GM21515 (cell line): ENCODE measurements at regions not wholly inside any gene's neighbourhood (a gene's known extent, or its start where the extent isn't known, plus 50 kb on each side); places are given as distances from the start of the nearest gene placed in this dataset.
A peak's percentile ranks its signal among the peaks of the same experiment; 100 is the strongest.

Experiments used
- ATAC-seq: cut with Tn5 transposase; IDR thresholded peaks from one replicate; pipeline ENCODE4 v1.9.1; 2021; ENCODE audit not compliant: unreplicated experiment

DNA sequence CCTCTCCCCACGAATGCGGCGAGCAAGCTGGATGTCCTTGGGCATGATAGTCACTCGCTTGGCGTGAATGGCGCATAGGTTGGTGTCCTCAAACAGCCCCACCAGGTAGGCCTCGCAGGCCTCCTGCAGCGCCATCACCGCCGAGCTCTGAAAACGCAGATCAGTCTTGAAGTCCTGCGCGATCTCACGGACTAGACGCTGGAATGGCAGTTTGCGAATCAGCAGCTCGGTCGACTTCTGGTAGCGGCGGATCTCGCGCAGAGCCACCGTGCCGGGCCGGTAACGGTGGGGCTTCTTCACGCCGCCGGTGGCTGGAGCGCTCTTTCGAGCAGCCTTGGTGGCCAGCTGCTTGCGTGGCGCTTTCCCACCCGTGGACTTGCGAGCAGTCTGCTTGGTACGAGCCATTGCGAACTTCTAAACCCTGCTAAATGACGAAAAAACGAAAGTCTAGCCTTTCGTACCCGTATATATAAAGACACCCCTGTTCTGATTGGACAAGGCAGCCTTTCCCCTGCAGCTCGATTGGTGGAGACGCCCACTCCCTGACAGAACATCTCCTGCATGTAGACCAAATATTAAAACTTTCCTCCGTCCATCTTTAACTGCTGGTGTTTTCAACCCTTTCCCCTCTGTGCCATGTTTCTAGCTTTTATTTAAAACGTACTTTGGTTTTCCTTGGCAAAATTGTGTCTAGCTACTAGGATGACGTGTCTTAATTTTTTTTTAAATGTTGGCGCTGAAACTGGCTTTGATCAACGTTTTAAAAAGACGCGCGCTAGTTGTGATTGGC lies 109.8 kb downstream of the HFE start:
- ATAC-seq = peak; percentile 33

DNA sequence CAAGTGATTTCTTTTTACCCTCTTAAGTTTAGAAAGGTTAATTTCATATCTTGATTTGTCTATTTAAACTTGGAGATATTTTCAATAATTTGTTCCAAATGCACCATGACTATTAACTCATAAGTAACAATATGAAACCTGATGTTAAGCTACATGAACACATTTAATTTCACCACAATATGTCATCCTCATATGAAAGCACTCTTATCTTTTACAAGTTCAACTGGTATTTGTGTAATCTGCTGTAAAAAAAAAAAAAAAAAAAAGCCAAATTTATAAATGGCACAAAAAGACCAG lies 110.4 kb downstream of the HFE start:
- no peak for ATAC-seq

DNA sequence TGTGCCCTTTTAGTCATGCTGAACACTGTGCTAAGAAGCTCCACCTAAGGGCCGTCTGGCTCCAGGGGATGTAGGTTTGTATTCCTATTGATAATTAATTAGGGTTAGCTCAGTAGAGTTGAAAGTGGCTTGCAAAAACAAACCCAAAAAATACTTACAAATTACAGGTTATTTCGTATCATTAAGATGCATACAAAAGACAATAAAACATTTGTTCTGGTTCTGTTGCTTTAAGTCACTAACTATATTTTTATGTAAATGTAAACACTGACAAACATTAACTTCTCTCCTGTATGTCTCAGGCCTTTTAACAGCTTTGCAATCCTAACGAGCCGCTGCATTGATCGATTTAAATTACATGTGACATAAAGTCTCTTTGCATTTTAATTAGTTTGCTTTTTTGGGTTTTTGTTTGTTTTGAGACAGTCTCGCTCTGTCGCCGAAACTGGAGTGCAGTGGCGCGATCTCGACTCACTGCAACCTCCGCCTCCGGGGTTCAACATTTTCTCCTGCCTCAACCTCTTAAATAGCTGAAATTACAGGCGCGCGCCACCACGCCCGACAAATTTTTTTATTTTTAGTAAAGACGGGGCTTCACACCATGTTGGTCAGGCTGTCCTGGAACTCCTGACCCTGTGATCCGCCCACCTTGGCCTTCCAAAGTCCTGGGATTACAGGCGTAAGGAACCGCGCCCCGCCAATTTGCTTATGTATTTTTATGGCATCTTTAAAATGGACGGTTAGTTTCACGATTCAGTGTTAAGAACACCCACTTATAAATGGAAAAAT lies 110.9 kb downstream of the HFE start:
- ATAC-seq = no peak

DNA sequence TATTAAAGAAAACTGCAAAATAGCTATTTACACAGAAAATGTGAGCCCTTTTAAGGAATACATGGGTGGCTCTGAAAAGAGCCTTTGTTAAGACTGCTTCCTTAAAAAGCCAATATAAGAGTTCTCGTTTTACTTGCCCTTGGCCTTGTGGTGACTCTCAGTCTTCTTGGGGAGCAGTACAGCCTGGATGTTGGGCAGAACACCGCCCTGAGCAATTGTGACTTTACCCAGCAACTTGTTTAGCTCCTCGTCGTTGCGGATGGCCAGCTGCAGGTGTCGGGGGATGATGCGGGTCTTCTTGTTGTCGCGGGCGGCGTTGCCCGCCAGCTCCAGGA lies 111.5 kb downstream of the HFE start:
- ATAC-seq = peak; percentile 3

DNA sequence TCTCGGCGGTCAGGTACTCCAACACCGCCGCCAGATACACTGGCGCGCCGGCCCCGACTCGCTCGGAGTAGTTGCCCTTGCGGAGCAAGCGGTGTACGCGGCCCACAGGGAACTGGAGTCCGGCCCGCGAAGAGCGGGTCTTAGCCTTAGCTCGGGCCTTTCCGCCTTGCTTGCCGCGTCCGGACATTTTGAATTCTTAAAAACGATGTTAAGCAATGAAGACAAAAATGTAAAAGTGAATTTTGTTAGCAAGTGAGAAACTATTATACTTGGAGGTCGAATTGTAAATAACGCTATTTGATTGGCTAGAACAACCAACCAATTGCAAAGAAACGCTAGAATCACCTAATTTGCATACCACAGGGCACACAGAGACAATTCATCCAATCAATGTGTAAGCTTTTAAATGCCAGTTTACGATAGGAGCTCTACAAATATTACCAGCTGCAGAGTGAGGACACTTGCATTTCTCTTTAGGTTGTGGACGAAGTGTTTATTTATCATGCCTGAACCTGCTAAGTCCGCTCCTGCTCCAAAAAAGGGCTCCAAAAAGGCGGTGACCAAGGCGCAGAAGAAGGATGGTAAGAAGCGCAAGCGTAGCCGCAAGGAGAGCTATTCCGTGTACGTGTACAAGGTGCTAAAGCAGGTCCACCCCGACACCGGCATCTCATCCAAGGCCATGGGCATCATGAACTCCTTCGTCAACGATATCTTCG lies 112.0 kb downstream of the HFE start:
- peak; percentile 53 for ATAC-seq

DNA sequence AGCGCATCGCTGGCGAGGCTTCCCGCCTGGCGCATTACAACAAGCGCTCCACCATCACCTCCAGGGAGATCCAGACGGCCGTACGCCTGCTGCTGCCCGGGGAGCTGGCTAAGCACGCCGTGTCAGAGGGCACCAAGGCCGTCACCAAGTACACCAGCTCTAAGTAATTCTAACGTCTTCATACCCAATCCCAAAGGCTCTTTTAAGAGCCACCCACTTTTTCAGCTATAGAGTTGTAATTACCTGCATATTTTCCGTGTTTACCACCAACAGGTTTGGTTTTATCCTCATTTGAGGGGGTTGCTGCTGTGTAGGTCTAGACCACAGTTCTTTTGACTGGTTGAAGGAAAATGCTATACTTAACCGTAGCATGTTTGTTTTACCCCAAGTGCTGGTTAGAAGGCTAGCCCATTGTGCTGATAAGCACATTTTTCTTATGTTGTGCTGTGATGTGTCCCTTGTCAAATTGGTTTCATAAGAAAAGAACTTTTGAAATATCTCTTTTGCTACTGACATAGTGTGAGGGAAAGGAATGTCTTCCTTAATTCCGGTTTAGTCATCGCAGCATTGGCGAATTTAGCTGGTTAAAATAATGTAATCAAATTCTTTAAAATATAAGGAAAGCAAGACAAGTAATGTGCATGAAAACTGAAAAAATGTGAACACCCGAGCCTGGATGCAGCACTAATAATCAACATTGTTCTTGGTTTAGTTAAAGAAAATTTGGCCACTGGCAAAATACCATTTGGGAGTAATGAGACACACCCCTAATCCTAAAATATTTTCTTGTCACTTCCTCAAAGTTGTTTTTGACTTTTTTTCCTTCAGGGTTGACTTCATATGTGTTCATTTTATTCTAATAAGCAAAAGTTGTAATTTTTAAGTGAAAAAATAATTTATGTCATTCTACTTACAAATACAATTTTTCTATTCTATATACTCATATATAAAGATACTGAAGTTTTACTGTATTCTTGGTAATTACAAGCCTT lies 112.8 kb downstream of the HFE start:
- ATAC-seq = no peak

DNA sequence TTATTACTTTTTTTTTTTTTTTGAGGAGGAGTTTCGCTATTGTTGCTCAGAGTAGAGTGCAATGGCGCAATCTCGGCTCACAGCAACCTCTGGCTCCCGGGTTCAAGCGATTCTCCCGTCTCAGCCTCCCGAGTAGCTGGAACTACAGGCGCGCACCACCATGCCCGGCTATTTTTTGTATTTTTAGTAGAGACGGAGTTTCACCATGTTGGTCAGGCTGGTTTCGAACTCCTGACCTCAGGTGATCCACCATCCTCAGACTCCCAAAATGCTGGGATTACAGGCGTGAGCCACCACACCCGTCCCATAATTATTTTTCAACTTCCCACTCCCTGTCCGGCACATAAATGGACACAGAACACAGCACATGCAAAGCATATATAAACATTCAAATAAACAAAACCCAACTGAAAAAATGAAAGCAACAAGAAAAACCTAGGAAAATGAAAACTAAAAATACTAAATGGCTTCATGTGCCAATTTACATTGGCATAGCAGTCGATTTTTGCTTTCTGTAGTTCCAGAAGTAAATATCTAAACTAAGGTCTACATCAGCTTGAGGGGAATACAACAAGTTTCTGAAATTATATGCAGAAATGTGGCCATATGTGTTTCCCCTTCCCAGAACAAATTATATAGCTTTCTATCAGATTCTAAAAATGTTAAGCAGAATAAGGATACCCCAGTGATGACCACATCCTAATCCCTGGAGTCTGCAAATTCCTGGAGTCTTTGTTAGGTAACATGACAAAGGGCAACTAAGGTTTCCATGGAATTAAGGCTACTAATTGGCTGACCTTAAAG lies 113.9 kb downstream of the HFE start:
- no peak for ATAC-seq

DNA sequence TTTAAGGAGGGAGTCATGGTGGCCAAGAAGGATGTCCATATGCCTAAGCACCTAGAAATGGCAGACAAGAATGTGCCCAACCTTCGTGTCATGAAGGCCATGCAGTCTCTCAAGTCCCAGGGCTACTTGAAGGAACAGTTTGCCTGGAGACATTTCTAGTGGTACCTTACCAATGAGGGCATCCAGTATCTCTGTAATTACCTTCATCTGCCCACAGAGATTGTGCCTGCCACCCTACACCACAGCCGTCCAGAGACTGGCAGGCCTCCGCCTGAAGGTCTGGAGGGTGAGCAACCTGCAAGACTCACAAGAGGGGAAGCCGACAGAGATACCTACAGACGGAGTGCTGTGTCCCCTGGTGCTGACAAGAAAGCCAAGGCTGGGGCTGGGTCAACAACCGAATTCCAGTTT lies 115.0 kb downstream of the HFE start:
- no peak for ATAC-seq

DNA sequence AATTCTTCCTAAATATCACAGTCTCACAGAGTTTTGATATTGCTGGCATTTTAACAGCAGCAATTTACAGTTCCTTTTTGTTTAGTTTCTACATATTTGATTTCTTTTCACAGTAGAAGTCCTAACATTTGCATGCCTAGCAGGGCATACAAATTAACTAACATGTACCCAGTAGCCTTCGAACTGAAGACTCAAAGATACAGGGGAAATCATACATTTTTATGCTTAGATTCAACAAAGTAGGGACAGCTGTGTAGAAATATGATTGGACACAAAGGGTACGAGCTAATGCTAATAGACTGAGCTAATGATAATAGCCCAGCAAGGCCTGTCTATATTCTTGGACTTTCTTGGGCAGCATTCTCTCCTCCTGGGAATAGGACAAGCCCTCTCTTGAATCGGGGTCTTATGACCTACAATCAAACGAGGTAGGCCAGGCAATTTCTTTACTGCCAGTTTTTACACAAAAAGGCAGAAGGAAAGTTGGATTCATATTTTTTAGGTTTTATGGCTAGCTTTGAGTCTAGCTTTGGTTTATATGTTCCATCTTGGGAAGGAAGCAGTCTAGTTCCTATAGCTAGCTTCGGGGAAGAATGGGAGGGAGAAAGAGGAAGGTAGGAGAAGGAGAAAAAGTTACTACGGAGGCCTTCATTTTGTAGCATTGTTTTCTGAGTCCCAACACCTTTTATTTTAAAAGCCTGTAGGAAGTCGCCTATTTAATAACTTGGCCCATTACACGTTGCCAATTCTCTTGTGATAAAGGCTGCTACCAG lies 115.8 kb downstream of the HFE start:
- no peak for ATAC-seq

DNA sequence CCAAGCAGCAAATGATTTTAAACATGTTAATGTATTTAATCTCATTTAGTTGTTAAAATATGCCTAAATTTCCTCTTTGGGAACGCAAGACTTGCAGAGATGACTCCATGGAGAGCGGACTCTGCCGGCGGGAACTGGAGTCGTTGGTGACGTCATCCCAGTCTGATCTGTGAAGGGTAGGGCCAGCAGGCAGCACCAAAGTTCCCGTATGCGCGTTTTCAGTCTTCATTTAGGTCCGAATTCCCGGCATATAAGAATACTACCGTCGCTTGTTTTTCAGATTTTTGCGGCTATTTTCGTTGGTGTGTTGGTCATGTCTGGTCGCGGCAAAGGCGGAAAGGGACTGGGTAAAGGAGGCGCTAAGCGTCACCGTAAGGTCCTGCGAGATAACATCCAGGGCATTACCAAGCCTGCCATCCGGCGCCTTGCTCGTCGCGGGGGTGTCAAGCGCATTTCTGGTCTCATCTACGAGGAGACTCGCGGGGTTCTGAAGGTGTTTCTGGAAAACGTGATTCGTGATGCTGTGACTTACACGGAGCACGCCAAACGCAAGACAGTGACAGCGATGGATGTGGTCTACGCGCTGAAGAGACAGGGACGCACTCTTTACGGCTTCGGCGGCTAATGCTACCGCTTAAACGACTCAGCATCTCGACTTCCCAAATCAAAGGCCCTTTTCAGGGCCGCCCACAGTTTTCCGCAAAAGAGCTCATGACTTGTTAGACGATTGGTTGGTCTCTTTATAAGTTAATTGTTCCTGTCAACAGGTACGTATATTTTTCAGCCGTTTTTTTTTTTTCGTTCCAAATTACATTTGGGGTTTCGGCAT lies 117.3 kb downstream of the HFE start:
- peak; percentile 47 for ATAC-seq

DNA sequence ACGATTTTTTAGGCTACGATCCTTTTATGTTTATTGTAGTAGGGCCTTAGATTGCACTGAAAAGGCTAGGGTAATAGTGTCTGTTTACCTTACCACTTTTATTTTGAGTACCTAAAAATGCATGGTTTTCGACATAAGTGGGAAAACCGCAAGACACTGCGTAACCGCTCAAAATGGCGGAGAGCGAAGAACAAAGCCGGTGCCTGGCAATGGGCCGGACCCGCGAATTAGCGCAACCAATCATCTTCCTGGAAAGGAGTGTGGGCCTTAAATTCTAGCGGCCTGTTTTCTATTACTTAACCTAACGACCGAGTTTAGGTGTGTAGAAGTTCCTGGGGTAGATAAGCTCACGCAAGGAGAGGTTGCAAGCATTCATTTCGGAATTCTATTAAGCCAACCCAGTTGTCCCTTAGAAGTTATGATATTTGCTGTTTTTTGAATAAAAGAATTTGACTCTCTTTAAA lies 118.0 kb downstream of the HFE start:
- ATAC-seq = peak; percentile 33

DNA sequence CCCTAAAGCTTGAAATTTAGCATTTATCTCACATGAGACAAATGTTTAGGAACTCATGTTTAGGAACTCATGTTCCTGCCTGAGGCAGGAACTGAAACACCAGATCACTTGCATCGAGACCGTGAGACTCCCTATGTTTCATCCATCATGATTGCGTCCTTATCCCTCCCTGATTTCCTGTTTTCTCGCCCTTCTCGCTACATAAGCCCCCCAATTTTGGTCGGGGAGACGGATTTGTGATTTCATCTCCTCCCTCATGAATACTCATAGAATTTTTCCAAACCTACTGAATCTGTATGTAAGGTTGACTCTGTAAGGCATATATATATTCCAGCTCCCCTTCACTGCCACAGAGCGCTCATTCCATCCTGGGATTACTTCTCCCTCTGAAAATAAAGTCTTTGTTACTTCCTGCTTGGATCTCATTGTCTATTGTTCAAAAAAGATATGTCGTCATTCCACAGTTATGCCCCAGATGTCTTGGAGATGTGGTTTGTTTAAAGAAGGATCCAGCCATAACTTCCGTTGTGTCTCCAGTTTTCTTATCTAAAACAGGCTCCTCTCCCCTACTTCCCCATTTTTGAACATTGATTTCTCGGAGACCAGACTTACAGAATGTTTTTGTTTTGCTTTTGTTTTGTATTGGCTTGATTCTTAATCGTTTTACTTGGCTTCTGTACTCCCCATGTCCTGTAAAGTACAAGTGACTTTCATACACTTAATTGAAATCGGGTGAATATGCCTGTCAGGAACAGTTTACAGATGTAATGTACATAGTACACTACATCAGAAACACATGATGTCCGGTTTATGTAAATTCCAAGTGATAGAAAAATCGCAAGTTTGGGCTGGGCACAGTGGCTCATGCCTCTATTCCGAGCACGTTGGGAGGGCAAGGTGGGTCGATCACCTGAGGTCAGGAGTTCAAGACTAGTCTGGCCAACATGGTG lies 118.7 kb downstream of the HFE start:
- no peak for ATAC-seq

DNA sequence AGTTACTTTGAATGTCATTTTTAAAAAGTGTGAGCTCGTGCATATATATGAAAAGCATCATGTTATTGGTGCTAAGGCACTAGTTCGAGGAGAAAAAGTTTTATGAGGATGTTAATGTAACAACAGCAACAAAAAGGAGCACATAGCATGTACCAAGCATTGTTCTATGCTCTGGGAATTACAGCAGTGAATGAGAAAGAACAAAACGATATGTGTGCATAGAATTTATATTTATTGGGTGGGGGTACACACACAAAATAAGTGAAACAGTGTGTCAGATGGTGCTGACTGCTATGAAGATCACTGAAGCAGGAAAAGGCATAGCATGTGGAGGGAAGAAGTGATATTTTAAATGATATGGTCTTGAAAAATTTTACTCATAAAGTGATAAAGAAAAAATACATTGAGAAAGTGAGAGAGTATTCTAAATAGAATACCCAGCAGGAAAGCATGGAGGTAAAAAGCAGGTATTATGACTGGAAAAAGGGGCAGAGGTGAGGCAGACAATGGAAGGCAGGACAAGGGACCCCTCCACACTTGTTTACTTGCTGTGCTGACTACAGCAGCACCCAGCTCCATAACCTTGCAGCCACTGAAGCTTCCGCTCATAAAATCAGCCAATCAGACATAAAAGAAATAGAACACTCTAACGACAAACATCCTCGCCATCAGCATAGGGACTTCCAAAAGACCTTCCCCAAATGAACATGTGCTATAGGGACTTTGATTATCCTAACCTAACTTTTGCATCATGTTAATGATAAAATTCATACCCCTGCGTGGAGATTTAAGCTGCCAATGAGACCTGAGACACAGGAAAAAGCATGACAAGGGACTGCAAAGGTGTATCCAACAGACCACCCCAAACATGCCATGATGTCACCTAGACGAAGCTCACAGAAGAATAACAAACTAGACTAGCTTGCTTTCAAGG lies 119.9 kb downstream of the HFE start:
- no peak for ATAC-seq

DNA sequence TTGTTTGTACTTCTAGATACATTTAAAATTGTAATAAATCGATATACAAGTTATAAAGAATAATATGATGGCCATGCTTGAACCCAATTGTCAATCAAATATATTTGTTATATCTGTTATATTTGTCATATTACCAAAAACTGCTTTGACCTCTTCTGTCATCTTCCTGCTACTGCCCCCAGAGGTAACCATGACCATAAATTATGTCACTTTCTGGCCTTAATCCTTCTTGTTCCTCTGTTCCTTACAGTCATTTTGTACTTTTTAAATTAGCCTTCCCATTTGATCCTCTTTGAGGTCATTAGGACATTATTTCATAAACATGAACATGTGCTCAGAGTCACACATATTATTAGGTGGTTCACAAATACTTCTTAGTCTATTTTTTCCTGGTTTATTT lies 124.7 kb downstream of the HFE start:
- no peak for ATAC-seq

DNA sequence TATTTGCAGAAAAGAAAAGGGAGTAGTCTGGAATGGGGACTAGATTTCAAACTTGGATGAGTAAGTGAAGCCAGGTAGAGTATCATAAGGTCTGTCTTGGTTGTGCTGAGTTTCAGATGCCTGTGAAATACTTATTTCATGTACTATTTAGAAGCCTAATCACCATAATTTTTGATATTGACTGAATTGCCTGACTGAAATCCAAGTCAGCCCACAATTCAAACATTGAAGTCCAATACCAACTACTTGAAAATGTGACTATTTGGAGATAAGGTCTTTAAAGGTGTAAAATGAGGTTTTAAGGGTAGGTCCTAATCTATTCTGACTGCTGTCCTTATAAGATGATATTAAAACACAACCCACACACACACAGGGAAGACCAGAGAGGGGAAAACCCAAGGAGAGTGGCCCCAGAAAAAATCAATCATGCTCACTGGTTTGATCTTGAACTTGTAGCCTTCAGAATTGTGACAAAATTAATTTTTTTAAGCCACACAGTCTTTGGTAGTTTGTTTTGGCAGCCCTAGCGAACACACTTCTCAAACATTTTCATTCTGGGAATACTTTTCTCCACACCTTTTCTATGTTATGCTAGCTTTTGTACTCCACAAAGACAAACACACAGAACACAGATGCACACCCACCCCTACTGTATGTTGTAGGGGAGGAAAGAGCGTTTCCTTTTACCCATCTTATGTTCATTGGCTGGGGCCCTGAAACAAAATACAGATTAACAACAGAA lies 126.3 kb downstream of the HFE start:
- no peak for ATAC-seq
